DMS153 (cell line): ENCODE measurements at regions not wholly inside any gene's neighbourhood (a gene's known extent, or its start where the extent isn't known, plus 50 kb on each side); places are given as distances from the start of the nearest gene placed in this dataset.
"Not testable (repeated sequence)": the region's sequence is repeated elsewhere in the genome, so short reads cannot be mapped to it uniquely, and the experiment has no call there.

Source experiments
- DNase-seq: peaks from one replicate; lab custom pipeline; 2025; lab: John Stamatoyannopoulos, UW

- DNase-seq: no peak
These were observed 1701.5 kb upstream of the FLRT2 start for GRCh38 chr14:83828406-83828805.

- DNase-seq: no peak
These were observed 1699.6 kb upstream of the FLRT2 start for GRCh38 chr14:83830316-83830715.

GRCh38 chr14:83838226-83838625 lies 1691.7 kb upstream of the FLRT2 start:
- no peak for DNase-seq

- DNase-seq: peak; percentile 75
These were observed 1687.4 kb upstream of the FLRT2 start for GRCh38 chr14:83842547-83842946.

GRCh38 chr14:83847102-83847501 lies 1682.8 kb upstream of the FLRT2 start:
- no peak for DNase-seq

GRCh38 chr14:83850092-83850491 lies 1679.9 kb upstream of the FLRT2 start:
- no peak for DNase-seq

- no peak for DNase-seq
These were observed 1673.6 kb upstream of the FLRT2 start for GRCh38 chr14:83856334-83856733.

GRCh38 chr14:83860631-83861155 lies 1669.3 kb upstream of the FLRT2 start:
- no peak for DNase-seq

- peak; percentile 48 for DNase-seq
These were observed 1666.7 kb upstream of the FLRT2 start for GRCh38 chr14:83863042-83863774.

- DNase-seq: no peak
These were observed 1665.8 kb upstream of the FLRT2 start for GRCh38 chr14:83864106-83864505.

- DNase-seq: no peak
These were observed 1662.2 kb upstream of the FLRT2 start for GRCh38 chr14:83867566-83868225.

GRCh38 chr14:83870546-83871270 lies 1659.2 kb upstream of the FLRT2 start:
- DNase-seq: no peak

GRCh38 chr14:83873669-83874068 lies 1656.3 kb upstream of the FLRT2 start:
- no peak for DNase-seq

- no peak for DNase-seq
These were observed 1655.3 kb upstream of the FLRT2 start for GRCh38 chr14:83874662-83875061.

GRCh38 chr14:83883732-83884131 lies 1646.2 kb upstream of the FLRT2 start:
- no peak for DNase-seq

- DNase-seq: no peak
These were observed 1644.1 kb upstream of the FLRT2 start for GRCh38 chr14:83885837-83886293.

GRCh38 chr14:83887866-83888265 lies 1642.1 kb upstream of the FLRT2 start:
- DNase-seq: no peak

- DNase-seq: no peak
These were observed 1636.5 kb upstream of the FLRT2 start for GRCh38 chr14:83893447-83893846.

GRCh38 chr14:83894568-83894967 lies 1635.4 kb upstream of the FLRT2 start:
- DNase-seq: no peak

- DNase-seq: not testable (repeated sequence)
These were observed 1631.4 kb upstream of the FLRT2 start for GRCh38 chr14:83898558-83898957.

- DNase-seq: no peak
These were observed 1630.2 kb upstream of the FLRT2 start for GRCh38 chr14:83899706-83900105.

GRCh38 chr14:83905157-83905556 lies 1624.8 kb upstream of the FLRT2 start:
- no peak for DNase-seq

GRCh38 chr14:83908419-83908818 lies 1621.5 kb upstream of the FLRT2 start:
- DNase-seq: peak; percentile 42
